Activated T-helper 2 cell treated with anti-CD3 and anti-CD28 coated beads, Interferon-gamma antibody, Interleukin-2, Interleukin-4, amounts not matched to agents 10 μg/mL and 5 μg/mL and 100 μg/mL, durations not matched to agents 14 hours and 24 hours and 36 hours (primary cell): ENCODE measurements at regions not wholly inside any gene's neighbourhood (a gene's known extent, or its start where the extent isn't known, plus 50 kb on each side); places are given as distances from the start of the nearest gene placed in this dataset.
A peak's percentile ranks its signal among the peaks of the same experiment; 100 is the strongest.
"Not testable (repeated sequence)": the region's sequence is repeated elsewhere in the genome, so short reads cannot be mapped to it uniquely, and the experiment has no call there.

Experiments
- DNase-seq: peaks from one replicate; pipeline ENCODE4 v3.0.0; 2021; ENCODE audit warnings: low spot score
- H3K27ac Mint-ChIP-seq: one replicate; pipeline ENCODE4 v1.8.0; 2021; ENCODE audit warnings: mixed read lengths
- H3K27me3 Mint-ChIP-seq: one replicate; pipeline ENCODE4 v1.8.0; 2021; ENCODE audit warnings: low read depth, mixed read lengths
- H3K36me3 Mint-ChIP-seq: one replicate; pipeline ENCODE4 v1.8.0; 2021; ENCODE audit warnings: low read depth, mixed read lengths
- H3K4me1 Mint-ChIP-seq: one replicate; pipeline ENCODE4 v1.8.0; 2021; ENCODE audit warnings: low read depth, mixed read lengths
- H3K4me3 Mint-ChIP-seq: one replicate; pipeline ENCODE4 v1.8.0; 2021; ENCODE audit warnings: low read depth, mild to moderate bottlenecking, moderate library complexity, mixed read lengths
- H3K9me3 Mint-ChIP-seq: one replicate; pipeline ENCODE4 v1.8.0; 2021; ENCODE audit warnings: mixed read lengths
- intact Hi-C: fragments of 100-400 bp; cut with micrococcal nuclease; formaldehyde crosslinking; loops from one replicate; pipeline ENCODE4 v1.15.1; 2023

GRCh38 chr5:6289239-6289638 is 89.1 kb downstream of the MED10 start:
- intact Hi-C loops = no loop called here

DNA sequence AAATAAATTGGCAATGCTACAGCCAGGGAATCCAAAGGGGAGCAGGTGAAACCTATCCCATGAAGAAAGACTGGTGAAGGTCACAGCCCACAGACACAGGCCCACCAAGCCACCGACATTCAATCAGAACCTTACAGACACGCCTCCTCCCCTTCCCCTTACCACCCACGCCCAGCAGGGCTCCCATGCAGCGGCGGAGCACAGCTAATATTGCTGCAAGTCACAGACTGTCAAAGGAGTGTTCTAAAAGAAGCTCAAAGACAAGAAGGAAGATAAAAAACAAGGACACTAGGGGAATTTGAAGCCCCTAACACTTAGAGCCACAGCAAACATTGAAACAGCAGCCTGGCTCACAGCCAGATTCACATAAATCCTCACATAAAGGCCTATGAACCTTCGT is 91.2 kb downstream of the MED10 start:
- Mint-ChIP-seq H3K27ac (no peak overlapping the region), H3K4me1 (no peaks in the 10 kb centered on the region), H3K9me3 (peaks cover 3% of the 10 kb centered on the region), H3K4me3 (no peak overlapping the region), H3K27me3 (peaks cover 3% of the 10 kb centered on the region), H3K36me3 (no peaks in the 10 kb centered on the region)
- intact Hi-C loops = no loop called here
- no peak for DNase-seq

More at GRCh38 chr5:6289239-6289638, 89.1 kb downstream of the MED10 start:
- Mint-ChIP-seq H3K4me1 (no peaks in the 10 kb centered on the region), H3K4me3 (no peak overlapping the region), H3K27ac (no peak overlapping the region), H3K36me3 (no peaks in the 10 kb centered on the region), H3K27me3 (peaks cover 10% of the 10 kb centered on the region), H3K9me3 (no peaks in the 10 kb centered on the region)
- no peak for DNase-seq

DNA sequence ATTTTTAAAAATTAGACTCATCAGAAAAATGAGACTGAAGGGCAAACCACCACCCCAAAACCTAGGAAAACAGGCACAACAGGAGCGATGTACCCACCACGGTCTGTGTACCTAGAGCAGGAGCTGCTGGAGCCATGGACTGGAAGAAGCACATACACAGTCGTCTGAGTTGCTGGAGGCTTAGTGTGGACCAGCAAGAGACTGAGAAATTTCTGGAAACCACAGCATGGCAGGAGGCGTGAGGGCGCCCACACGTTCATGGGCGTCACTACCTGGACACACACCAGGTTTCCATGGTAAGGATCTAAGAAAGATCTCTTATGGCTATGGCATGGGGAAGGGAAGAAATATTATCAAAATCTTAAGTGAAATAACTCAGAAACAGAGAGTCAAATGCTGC is 91.9 kb downstream of the MED10 start:
- intact Hi-C loops = no loop called here
- Mint-ChIP-seq H3K27ac (no peak overlapping the region), H3K36me3 (no peaks in the 10 kb centered on the region), H3K4me3 (no peak overlapping the region), H3K4me1 (no peaks in the 10 kb centered on the region), H3K27me3 (peaks cover 2% of the 10 kb centered on the region), H3K9me3 (peaks cover 3% of the 10 kb centered on the region)
- DNase-seq = no peak

DNA sequence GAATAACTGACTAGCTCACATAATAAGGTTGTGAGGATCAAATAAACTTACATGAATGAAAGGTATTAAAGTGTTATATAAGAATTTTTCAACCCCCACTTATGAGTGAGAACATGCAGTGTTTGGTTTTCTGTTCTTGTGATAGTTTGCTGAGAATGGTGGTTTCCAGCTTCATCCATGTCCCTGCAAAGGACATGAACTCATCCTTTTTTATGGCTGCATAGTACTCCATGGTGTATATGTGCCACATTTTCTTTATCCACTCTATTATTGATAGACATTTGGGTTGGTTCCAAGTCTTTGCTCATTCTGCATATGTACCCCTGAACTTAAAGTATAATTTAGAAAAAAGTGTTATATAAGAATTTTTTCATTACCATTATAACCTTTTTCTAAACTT is 93.9 kb downstream of the MED10 start:
- H3K27ac Mint-ChIP-seq, intact Hi-C loops, H3K4me1 Mint-ChIP-seq, DNase-seq, H3K36me3 Mint-ChIP-seq, H3K27me3 Mint-ChIP-seq, H3K9me3 Mint-ChIP-seq, H3K4me3 Mint-ChIP-seq: not testable (repeated sequence)

- DNase-seq = no peak
- H3K4me3 Mint-ChIP-seq = no peak overlapping the region
- H3K27me3 Mint-ChIP-seq = no peaks in the 10 kb centered on the region
- intact Hi-C loops = no loop called here
- peaks cover 6% of the 10 kb centered on the region for H3K4me1 Mint-ChIP-seq
- H3K27ac Mint-ChIP-seq = no peak overlapping the region
- H3K9me3 Mint-ChIP-seq = peaks cover 3% of the 10 kb centered on the region
- no peaks in the 10 kb centered on the region for H3K36me3 Mint-ChIP-seq
These were observed 96.0 kb downstream of the MED10 start for GRCh38 chr5:6282352-6282751.

GRCh38 chr5:6281818-6282217 is 96.5 kb downstream of the MED10 start:
- Mint-ChIP-seq H3K36me3 (no peaks in the 10 kb centered on the region), H3K4me1 (peaks cover 6% of the 10 kb centered on the region), H3K4me3 (no peak overlapping the region), H3K27me3 (no peaks in the 10 kb centered on the region), H3K9me3 (peaks cover 3% of the 10 kb centered on the region), H3K27ac (no peak overlapping the region)
- DNase-seq = no peak
- intact Hi-C loops = no loop called here

GRCh38 chr5:6280425-6281100 is 97.8 kb downstream of the MED10 start:
- Mint-ChIP-seq H3K4me3 (no peak overlapping the region), H3K27ac (no peak overlapping the region), H3K4me1 (peaks cover 15% of the 10 kb centered on the region), H3K36me3 (no peaks in the 10 kb centered on the region), H3K9me3 (peaks cover 3% of the 10 kb centered on the region), H3K27me3 (no peaks in the 10 kb centered on the region)
- DNase-seq = no peak
- intact Hi-C loops = no loop called here

- intact Hi-C loops = no loop called here
- DNase-seq = no peak
- H3K9me3 Mint-ChIP-seq = peaks cover 3% of the 10 kb centered on the region
These were observed 98.7 kb downstream of the MED10 start for GRCh38 chr5:6279607-6280006.

DNA sequence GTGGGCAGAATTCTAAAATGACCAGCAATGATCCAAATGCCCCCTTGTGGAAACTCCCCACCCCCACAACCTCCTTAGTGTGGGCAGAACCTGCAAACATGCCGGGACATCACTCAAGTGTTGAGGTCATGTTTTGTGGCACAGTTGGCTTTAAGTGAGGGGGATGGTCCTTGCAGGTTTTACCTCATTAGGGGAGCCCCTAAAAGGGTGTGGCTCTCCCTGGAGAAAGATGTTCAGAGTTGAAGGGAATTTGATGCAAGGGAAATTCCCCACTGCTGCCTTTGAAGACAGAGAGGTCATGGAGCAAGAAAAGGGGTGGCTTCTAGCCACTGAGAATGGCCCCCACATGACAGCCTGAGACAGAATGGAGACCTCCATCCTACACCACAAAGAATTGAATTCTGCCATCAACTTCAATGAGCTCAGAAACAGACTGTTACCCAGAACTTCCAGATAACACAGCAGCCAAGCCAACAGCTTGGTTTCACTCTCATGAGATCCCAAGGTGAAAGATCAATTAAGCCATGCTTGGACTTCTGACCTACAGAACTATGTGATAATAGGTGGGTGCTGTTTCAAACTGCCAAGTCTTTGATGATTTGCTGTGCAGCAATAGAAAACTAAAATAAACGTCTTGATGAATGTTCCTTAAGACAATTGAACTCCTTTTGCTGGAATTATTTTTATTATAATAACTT is 103.4 kb downstream of the MED10 start:
- peak overlapping the region; percentile 33 for H3K4me3 Mint-ChIP-seq
- H3K27ac Mint-ChIP-seq = peak overlapping the region; percentile 89
- no peak for DNase-seq
- no peaks in the 10 kb centered on the region for H3K9me3 Mint-ChIP-seq
- H3K36me3 Mint-ChIP-seq = no peaks in the 10 kb centered on the region
- no peaks in the 10 kb centered on the region for H3K27me3 Mint-ChIP-seq
- intact Hi-C loops = loop anchor here (1.0 kb wide), 1 partner anchor 14 kb away; no protein-coding TSS in a partner anchor
- H3K4me1 Mint-ChIP-seq = peaks cover 28% of the 10 kb centered on the region

More at GRCh38 chr5:6279607-6280006, 98.7 kb downstream of the MED10 start:
- H3K4me1 Mint-ChIP-seq = peaks cover 21% of the 10 kb centered on the region
- H3K27ac Mint-ChIP-seq = no peak overlapping the region
- H3K36me3 Mint-ChIP-seq = no peaks in the 10 kb centered on the region
- H3K27me3 Mint-ChIP-seq = no peaks in the 10 kb centered on the region
- no peak overlapping the region for H3K4me3 Mint-ChIP-seq

GRCh38 chr5:6273749-6274148 is 104.6 kb downstream of the MED10 start:
- no peak for DNase-seq
- Mint-ChIP-seq H3K4me1 (peaks cover 28% of the 10 kb centered on the region), H3K36me3 (no peaks in the 10 kb centered on the region), H3K27ac (peak overlapping the region; percentile 89), H3K9me3 (no peaks in the 10 kb centered on the region), H3K4me3 (peak overlapping the region; percentile 43), H3K27me3 (no peaks in the 10 kb centered on the region)
- intact Hi-C loops = loop anchor here (1.0 kb wide), 1 partner anchor 12 kb away; no protein-coding TSS in a partner anchor

DNA sequence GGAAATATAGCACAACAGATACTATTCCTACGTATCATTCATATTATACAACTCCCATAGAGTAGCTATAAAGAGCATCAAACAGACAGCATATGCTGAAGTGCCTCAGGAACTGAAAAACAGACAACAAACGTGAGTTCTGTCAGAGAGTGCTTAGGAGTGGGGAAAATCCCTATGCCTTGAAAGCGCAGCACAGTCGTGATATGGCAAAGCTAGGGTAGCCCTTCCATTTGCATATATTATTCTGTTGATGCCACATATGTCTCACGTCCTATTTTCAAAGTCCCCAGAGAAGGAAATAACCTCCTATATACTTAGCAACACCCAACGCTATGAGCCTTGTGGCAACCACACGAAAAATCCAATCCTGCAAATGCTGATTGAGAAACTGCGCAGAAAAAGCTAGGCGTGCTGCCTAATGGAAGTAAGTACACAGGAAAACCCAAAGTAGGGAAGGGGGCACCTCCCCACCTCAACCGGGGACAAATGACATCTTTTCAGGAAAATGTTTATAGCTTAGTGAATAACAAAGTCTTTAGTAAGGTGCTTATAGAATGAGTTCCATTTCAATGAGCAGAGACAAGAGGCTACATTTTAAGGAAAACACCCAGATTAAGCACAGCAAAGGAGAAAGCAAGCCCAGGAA is 105.1 kb downstream of the MED10 start:
- Mint-ChIP-seq H3K4me3 (peak overlapping the region; percentile 43), H3K4me1 (peaks cover 28% of the 10 kb centered on the region), H3K27ac (peak overlapping the region; percentile 89), H3K36me3 (no peaks in the 10 kb centered on the region), H3K9me3 (no peaks in the 10 kb centered on the region), H3K27me3 (no peaks in the 10 kb centered on the region)
- intact Hi-C loops = no loop called here
- DNase-seq = no peak

- Mint-ChIP-seq H3K36me3 (no peaks in the 10 kb centered on the region), H3K4me1 (peaks cover 15% of the 10 kb centered on the region), H3K27ac (no peak overlapping the region), H3K27me3 (no peaks in the 10 kb centered on the region), H3K4me3 (no peak overlapping the region), H3K9me3 (no peaks in the 10 kb centered on the region)
- DNase-seq = no peak
- intact Hi-C loops = loop anchor here (10.0 kb wide), 1 partner anchor 745 kb away; no protein-coding TSS in a partner anchor
These were observed 108.4 kb downstream of the MED10 start for GRCh38 chr5:6269925-6270324.

- Mint-ChIP-seq H3K27me3 (no peaks in the 10 kb centered on the region), H3K9me3 (no peaks in the 10 kb centered on the region), H3K4me1 (peaks cover 9% of the 10 kb centered on the region), H3K4me3 (no peak overlapping the region), H3K27ac (no peak overlapping the region), H3K36me3 (peaks cover 4% of the 10 kb centered on the region)
- intact Hi-C loops = loop anchor here (10.0 kb wide), 1 partner anchor 742 kb away; no protein-coding TSS in a partner anchor
- DNase-seq = no peak
These were observed 111.6 kb downstream of the MED10 start for GRCh38 chr5:6266671-6267197.
